ENCODE measurements at regions not wholly inside any gene's neighbourhood (a gene's known extent, or its start where the extent isn't known, plus 50 kb on each side); places are given as distances from the start of the nearest gene placed in this dataset.

GRCh38 chr6:156347656-156348055 lies 429.5 kb upstream of the ARID1B start:
- DNase-seq: no peak

- peak; percentile 7 for DNase-seq
These were observed 429.9 kb upstream of the ARID1B start for GRCh38 chr6:156347246-156347645.

GRCh38 chr6:156345700-156346099 lies 431.5 kb upstream of the ARID1B start:
- DNase-seq: no peak

GRCh38 chr6:156344491-156344890 lies 432.7 kb upstream of the ARID1B start:
- DNase-seq: no peak

- DNase-seq: no peak
These were observed 439.4 kb upstream of the ARID1B start for GRCh38 chr6:156337801-156338200.

- DNase-seq: no peak
These were observed 440.4 kb upstream of the ARID1B start for GRCh38 chr6:156336733-156337132.

- DNase-seq: no peak
These were observed 441.1 kb upstream of the ARID1B start for GRCh38 chr6:156336089-156336488.

- DNase-seq: no peak
These were observed 442.2 kb upstream of the ARID1B start for GRCh38 chr6:156334966-156335365.

GRCh38 chr6:156319707-156320106 lies 457.5 kb upstream of the ARID1B start:
- no peak for DNase-seq

- DNase-seq: no peak
These were observed 460.5 kb upstream of the ARID1B start for GRCh38 chr6:156316583-156317125.

- no peak for DNase-seq
These were observed 462.0 kb upstream of the ARID1B start for GRCh38 chr6:156315146-156315545.

GRCh38 chr6:156313037-156313436 lies 464.1 kb upstream of the ARID1B start:
- DNase-seq: no peak

- DNase-seq: no peak
These were observed 465.9 kb upstream of the ARID1B start for GRCh38 chr6:156311291-156311690.

GRCh38 chr6:156310701-156311100 lies 466.5 kb upstream of the ARID1B start:
- DNase-seq: no peak

GRCh38 chr6:156309017-156309416 lies 468.2 kb upstream of the ARID1B start:
- no peak for DNase-seq

GRCh38 chr6:156308604-156309003 lies 468.6 kb upstream of the ARID1B start:
- DNase-seq: no peak

GRCh38 chr6:156306531-156306930 lies 470.6 kb upstream of the ARID1B start:
- DNase-seq: no peak

GRCh38 chr6:156283091-156283490 lies 494.1 kb upstream of the ARID1B start:
- DNase-seq: no peak

GRCh38 chr6:156282087-156282486 lies 495.1 kb upstream of the ARID1B start:
- DNase-seq: no peak

GRCh38 chr6:156281266-156281665 lies 495.9 kb upstream of the ARID1B start:
- DNase-seq: no peak

- no peak for DNase-seq
These were observed 497.1 kb upstream of the ARID1B start for GRCh38 chr6:156280065-156280464.

- no peak for DNase-seq
These were observed 497.8 kb upstream of the ARID1B start for GRCh38 chr6:156279261-156279969.

GRCh38 chr6:156273065-156273711 lies 504.0 kb upstream of the ARID1B start:
- no peak for DNase-seq

GRCh38 chr6:156269751-156270369 lies 507.3 kb upstream of the ARID1B start:
- no peak for DNase-seq

All from fibroblast of skin of back (primary cell).